GM19467 (cell line): ENCODE measurements at regions not wholly inside any gene's neighbourhood (a gene's known extent, or its start where the extent isn't known, plus 50 kb on each side); places are given as distances from the start of the nearest gene placed in this dataset.

Experiments used
- ATAC-seq: cut with Tn5 transposase; IDR thresholded peaks from one replicate; pipeline ENCODE4 v1.9.1; 2021; ENCODE audit warnings: mild to moderate bottlenecking, moderate library complexity; ENCODE audit not compliant: unreplicated experiment

GRCh38 chr3:159210336-159210735, 408.5 kb downstream of the MFSD1 start:
- no peak for ATAC-seq

GRCh38 chr3:159216311-159216710, 414.5 kb downstream of the MFSD1 start:
- ATAC-seq = no peak

GRCh38 chr3:159219231-159219630, 417.4 kb downstream of the MFSD1 start:
- ATAC-seq = no peak

GRCh38 chr3:159221335-159221734, 419.5 kb downstream of the MFSD1 start:
- no peak for ATAC-seq

- no peak for ATAC-seq
Observed at GRCh38 chr3:159229116-159229680, 427.3 kb downstream of the MFSD1 start.

GRCh38 chr3:159232966-159233365, 431.1 kb downstream of the MFSD1 start:
- ATAC-seq = no peak

- no peak for ATAC-seq
Observed at GRCh38 chr3:159233734-159234133, 431.9 kb downstream of the MFSD1 start.

GRCh38 chr3:159234306-159234705, 432.5 kb downstream of the MFSD1 start:
- no peak for ATAC-seq

- no peak for ATAC-seq
Observed at GRCh38 chr3:159236321-159236720, 434.5 kb downstream of the MFSD1 start.

- no peak for ATAC-seq
Observed at GRCh38 chr3:159237226-159237625, 435.4 kb downstream of the MFSD1 start.

GRCh38 chr3:159238646-159239045, 436.8 kb downstream of the MFSD1 start:
- ATAC-seq = no peak

- ATAC-seq = no peak
Observed at GRCh38 chr3:159239059-159239458, 437.2 kb downstream of the MFSD1 start.

GRCh38 chr3:159244933-159245332, 443.1 kb downstream of the MFSD1 start:
- ATAC-seq = no peak

- no peak for ATAC-seq
Observed at GRCh38 chr3:159245871-159246270, 444.0 kb downstream of the MFSD1 start.

- no peak for ATAC-seq
Observed at GRCh38 chr3:159246385-159246784, 444.5 kb downstream of the MFSD1 start.

- ATAC-seq = no peak
Observed at GRCh38 chr3:159249472-159250174, 447.8 kb downstream of the MFSD1 start.

GRCh38 chr3:159250961-159251360, 449.1 kb downstream of the MFSD1 start:
- ATAC-seq = no peak

GRCh38 chr3:159252274-159252673, 450.4 kb downstream of the MFSD1 start:
- no peak for ATAC-seq

- ATAC-seq = no peak
Observed at GRCh38 chr3:159252772-159253384, 451.0 kb downstream of the MFSD1 start.

- ATAC-seq = no peak
Observed at GRCh38 chr3:159253860-159254259, 452.0 kb downstream of the MFSD1 start.

- ATAC-seq = no peak
Observed at GRCh38 chr3:159257954-159258353, 456.1 kb downstream of the MFSD1 start.

- no peak for ATAC-seq
Observed at GRCh38 chr3:159258934-159259333, 457.1 kb downstream of the MFSD1 start.
